GM19397 (cell line): ENCODE measurements at regions not wholly inside any gene's neighbourhood (a gene's known extent, or its start where the extent isn't known, plus 50 kb on each side); places are given as distances from the start of the nearest gene placed in this dataset.
"Not testable (repeated sequence)": the region's sequence is repeated elsewhere in the genome, so short reads cannot be mapped to it uniquely, and the experiment has no call there.

Experiments
- ATAC-seq: cut with Tn5 transposase; IDR thresholded peaks from one replicate; pipeline ENCODE4 v1.9.1; 2021; ENCODE audit warnings: mild to moderate bottlenecking, moderate library complexity; ENCODE audit not compliant: unreplicated experiment

DNA sequence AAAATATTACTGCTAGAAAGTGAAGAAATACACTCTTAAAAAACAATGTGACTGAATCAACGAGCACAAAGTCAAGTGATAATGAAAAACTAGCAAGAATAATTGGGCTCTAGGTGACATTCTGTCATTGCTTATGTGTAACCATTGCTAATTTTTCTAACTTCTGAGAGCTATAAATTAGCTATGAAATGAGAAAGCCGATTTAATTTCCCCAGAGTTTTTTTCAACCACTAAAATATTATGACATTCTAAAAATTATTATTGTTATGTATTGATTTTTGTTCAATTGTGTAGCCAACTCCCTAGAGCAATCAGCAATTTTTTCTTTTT is 458.6 kb upstream of the ATXN8OS start:
- no peak for ATAC-seq

DNA sequence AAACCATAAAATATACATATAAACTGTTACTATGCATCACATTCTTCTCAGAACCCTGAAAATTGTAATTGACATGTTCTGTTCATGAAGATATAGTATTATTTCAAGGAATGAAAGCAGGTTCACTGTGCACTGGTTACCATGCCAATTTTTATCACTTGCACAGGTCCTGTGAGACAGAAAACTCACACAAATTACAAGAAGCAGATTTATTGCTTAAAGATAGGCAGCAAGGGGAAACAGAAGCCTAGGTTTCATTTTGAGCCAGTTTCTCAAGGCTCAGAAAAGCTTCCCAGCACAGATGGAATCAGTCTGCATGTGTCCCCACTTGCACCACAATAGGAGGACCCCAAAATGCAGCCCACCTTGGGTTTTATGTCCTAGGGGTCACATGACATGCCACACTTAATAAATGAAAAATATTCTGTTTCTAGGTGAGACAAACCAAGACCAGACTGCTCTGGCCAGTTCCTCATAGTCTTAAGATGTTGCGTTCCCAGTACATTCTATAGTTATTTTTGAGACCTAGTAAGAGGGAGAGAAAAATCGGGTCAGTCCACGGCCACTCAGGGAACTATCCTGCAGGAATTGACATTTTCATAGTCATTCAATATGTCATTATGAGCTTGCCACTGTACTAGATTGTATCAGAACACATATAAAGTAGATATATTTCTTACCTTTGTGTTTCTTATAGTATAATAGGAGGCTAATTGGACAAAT is 459.1 kb upstream of the ATXN8OS start:
- ATAC-seq: no peak

DNA sequence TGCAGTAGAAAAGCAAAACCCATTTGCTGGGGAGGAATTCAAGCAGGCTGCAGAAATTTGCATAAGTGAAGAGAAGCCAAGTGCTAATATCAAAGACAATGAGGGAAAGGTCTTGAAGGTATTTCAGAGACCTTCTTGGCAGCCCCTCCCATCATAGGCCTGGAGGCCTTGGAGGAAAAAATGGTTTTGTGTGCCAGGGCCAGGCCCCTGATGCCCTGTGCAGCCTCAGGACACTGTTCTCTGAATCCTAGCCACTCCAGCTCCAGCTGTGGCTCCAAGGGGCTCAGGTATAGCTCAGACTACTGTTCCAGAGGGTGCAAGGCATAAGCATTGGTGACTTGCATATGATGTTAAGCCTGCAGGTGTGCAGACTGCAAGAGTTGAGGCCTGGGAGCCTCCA is 463.2 kb upstream of the ATXN8OS start:
- no peak for ATAC-seq

DNA sequence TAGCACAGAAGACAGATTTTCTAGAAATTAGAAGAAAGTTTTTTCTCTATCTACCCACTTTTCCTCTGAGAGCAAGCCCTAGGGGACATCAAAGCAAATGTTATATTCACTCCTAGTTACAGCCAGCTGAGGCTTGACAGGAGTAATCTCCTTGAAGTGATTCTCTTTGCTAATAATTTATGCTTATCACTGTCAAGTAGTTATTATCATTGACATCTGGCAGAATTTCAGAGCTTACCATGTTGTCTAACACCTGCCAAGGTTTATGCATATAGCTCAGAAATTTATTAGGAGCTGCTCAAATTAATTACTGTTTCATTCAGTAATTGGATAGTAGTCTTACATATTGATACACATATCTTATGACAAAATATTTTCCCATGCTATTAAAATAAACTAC is 465.9 kb upstream of the ATXN8OS start:
- ATAC-seq: no peak

DNA sequence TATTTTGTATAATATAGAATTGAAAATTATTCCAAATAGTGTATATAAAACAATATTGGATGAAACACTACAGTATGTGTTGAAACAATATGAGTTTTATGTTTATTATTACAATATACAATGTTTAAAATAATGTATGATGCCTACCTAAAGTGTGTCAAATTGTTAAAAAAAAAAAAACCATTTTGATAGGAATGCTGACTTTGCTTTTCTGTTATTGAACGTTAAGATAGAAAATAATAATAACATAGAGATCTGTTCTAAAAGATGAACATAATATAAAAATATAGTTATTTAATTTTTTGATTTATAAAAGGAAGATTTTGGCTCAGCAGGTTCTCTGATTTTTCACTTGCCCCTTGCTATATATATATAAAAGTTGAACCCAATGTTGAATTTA is 474.6 kb upstream of the ATXN8OS start:
- ATAC-seq: no peak

DNA sequence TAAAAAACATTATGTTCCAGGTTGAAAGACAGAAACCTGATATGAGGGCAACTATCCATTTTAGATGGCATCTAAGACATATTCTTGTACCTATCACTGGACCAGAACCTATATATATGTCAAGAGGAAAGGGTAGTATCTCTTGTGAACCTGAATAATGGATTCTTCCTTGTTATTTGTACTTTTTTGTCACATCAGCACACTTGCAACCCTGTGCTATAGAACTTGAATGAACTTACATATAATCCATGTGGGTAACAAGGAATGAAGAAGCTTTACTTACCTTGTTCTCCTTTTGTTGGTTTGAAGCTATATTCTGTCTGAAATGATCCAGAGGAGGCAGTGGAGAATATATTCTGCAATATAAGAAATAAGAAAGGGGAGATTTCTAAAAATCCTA is 483.7 kb upstream of the ATXN8OS start:
- ATAC-seq: no peak

DNA sequence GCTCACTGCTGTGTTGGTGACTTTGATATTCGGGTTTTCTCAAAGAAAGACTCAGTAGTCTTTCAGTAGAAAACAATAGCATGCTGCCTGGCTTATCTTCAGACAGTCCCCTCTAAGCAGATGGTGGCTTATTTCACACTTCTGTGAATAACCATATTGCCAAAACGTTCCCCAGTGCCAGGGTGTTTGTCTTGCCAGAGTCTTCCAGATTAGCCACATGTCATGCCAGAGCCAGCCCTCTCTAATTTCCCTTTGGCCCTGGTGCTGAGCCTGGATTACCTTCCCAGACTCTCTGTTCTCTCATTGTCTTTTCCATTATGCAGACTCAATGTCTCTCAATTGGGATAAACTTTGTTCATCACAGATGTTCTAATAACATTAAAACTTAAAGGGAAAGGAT is 488.0 kb upstream of the ATXN8OS start:
- no peak for ATAC-seq

DNA sequence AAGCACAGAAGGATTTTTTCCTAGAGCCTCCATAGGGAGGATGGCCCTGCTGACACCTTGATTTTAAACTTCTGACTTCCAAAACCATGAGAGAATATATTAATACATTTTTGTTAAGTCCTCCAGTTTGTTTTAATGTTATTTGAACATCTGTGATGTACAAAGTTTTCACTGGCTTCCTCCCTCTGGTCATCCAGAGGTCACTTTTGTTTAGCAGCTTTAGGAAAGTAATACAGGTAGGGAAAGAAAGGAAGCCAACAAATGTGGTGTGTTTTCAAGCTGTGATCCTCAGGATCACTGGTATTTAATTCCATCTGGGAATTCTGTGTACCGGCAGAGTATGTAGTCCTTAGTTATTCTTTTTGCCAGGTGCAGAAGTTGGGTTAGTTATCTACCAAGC is 488.8 kb upstream of the ATXN8OS start:
- no peak for ATAC-seq

DNA sequence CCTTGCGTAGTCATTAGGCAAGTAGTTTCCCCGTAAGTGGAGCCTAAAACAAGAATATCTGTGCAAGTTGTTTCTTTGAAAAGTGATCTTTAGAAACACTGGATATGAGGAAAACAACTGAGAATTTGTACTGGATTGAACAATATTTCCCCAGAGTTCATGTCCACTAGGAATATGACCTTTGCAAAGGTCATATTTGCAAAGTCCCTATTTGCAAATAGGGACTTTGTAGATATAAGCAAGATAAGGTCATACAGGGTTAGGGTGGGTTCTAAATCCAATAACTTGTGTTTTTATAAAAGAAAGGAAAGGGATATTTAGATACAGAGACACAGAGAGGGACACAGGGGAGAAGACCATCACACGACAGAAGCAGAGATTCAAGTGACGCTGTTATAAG is 489.2 kb upstream of the ATXN8OS start:
- no peak for ATAC-seq

DNA sequence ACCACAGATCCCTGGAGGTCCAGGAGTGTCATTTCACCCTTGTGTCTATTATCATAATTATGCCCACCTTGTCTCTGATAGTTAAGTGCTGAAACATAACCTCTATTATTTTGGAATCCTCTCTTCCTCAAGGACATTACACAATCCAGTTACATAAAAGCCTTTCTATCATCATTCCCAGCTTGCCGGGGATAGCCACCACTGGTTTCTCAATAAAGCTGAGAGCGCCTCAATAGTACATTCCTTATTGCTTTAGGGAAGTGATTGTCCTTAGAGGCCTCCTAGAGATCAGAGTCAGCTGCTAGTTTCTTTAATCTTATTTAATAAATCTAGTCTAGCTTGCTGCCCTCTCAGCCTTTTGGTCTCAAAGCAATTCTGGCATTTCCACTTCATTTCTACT is 490.0 kb upstream of the ATXN8OS start:
- ATAC-seq: no peak

DNA sequence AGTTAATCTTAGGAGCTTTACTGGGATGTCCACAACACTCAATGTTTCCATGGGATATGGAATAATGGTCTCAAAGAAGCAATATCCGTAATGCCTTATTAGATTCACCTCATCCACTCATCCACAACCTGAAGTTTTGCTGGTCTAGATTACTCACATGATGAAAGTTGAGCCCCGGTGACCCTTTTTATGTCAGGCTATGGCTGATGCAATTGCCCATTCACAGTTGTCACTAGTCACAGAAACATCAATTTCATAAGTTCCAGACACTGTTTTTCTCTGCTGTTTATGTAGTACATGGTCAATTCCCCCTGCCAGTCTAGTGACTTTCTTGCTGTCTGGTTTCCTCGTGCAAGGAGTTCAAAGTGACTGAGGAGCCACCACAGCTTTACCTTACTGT is 491.2 kb upstream of the ATXN8OS start:
- no peak for ATAC-seq

DNA sequence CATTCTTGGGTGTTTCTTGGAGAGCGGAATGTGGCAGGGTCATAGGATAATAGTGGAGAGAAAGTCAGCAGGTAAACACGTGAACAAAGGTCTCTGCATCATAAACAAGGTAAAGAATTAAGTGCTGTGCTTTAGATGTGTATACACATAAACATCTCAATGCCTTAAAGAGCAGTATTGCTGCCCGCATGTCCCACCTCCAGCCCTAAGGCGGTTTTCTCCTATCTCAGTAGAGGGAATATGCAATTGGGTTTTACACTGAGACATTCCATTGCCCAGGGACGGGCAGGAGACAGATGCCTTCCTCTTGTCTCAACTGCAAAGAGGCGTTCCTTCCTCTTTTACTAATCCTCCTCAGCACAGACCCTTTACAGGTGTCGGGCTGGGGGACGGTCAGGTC is 492.6 kb upstream of the ATXN8OS start:
- ATAC-seq: not testable (repeated sequence)

DNA sequence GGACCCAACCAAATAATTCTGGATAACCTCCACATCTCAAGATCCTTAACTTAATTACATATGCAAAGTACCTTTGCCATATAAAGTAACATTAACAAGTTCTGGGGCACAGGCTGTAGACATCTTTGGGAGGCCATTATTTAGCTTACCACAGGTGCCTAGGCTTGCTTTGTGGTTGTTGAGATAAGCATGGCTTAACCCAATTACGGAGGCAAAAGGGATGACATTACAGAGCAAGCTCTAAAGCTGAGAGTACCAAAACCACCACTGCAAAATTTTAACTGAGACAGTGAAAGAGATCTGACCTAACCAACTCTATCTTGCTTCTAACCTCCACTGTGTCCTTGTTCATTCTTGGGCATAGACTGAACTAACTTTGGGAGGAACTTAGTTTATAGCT is 502.9 kb upstream of the ATXN8OS start:
- no peak for ATAC-seq

DNA sequence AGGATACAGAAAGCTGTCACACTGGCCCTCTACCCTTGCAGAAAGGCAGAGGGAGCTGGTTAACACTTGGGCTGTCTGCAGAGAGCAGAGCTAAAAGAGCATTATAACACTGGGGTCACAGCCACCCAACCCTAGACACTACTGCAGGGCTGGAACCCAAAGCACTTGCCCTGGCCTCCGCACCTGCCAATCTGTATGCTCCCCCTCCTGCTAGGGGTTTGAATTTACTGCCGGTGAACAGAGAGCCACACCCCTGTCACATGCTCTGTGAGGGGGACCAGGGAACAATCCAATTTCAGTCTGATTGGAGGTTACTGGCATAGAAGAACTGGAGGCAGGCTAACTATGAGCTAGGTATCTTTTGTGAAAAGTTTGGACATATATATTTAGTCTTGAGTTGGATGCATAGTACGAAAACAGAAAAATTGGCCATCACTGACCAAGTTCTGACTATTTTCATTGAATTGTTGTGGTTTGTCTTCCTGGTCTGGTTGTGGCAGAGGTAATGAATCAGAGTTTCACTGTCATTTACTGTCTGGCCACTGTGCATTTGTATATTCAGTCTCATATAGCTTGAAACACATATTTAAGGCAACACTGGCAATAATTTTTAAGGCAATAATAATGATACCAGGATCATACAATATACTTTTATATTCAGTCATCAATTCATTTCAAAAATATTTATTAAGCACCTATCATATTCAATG is 504.3 kb upstream of the ATXN8OS start:
- no peak for ATAC-seq

DNA sequence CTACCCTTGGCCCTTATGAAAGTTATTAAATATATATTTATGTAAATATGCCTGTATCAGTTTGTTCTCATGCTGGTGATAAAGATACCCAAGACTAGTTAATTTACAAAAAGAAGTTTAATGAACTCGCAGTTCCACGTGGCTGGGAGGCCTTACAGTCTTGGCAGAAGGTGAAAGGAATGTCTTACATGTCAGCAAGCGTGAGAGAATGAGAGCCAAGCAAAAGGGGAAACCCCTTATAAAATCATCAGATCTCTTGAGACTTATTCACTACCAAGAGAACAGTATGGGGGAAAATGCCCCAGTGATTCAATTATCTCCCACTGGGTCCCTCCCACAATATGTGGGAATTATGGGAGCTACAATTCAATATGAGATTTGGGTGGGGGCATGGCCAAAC is 506.0 kb upstream of the ATXN8OS start:
- ATAC-seq: no peak

DNA sequence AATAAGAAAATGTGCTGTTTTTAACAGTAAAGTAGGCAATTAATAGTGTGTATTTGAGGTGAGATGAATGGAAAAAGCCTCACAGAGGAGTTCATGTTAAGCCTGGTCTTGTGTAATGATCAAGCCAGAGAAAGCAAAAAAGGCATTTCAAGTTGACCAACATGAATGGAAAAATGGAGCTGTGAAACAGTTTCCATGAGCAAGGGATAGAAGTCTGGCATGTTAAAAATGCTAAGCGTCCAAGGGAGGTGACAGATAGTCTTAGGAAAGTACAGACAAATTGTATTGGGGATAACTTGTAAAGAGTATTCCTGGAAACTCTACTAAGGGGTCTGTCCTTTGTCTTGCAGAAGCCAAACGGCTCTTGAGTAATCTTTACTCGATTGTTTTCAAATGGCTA is 506.8 kb upstream of the ATXN8OS start:
- no peak for ATAC-seq

DNA sequence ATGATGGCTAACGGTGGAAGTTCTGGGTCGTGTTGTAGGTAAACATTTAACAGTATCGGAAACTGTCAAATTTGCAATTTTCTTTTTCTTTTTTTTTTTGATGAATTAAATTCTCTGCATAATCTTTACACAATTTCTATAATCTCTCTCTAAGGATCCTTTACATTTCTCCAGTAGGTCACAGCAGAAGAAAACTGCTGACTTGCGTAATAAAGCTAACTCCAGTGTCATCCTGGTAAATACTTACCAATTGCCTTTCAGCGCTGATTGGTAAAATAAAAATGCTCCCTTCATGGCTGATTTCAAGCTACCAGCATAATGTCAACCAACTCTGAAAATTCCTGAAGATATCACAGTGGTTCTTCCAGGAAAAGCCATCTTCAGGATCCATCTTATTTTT is 510.5 kb upstream of the ATXN8OS start:
- no peak for ATAC-seq

DNA sequence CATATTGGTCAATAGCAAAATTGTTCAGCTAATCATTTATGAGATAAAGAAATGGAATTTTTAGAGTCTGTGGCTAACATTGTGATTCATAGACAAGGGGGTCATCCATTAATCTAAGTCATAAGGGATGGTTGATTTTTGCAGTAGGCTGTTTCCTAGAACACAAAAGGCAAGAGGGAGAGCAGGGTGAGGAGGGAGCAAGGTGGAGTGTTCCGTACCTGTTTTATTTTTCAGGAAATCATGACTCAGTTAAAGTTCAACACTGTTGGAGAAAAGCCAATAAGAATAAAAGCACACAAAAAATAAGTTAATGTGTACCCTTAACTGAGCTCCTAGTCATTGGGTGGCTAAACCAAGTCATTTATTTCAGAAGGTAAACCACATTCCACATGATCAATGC is 512.4 kb upstream of the ATXN8OS start:
- ATAC-seq: no peak

DNA sequence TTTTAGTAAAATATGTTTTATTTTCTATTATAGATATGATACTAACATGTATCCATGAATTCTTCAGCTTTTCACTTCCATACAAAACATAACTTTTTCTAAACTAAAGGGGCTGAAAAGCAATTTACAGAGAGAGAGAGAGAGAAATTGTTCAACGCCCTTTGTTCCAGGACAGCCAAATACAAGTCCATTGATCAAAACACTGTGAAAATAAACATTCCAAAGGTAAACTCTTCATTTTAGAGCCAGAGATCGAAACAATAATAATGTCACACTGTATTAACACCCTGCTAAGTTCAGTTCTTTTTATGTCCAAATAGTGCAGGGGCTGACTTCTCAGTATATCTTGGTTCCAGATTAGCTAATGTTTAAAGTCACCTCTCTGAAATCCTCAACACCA is 516.2 kb upstream of the ATXN8OS start:
- ATAC-seq: no peak

DNA sequence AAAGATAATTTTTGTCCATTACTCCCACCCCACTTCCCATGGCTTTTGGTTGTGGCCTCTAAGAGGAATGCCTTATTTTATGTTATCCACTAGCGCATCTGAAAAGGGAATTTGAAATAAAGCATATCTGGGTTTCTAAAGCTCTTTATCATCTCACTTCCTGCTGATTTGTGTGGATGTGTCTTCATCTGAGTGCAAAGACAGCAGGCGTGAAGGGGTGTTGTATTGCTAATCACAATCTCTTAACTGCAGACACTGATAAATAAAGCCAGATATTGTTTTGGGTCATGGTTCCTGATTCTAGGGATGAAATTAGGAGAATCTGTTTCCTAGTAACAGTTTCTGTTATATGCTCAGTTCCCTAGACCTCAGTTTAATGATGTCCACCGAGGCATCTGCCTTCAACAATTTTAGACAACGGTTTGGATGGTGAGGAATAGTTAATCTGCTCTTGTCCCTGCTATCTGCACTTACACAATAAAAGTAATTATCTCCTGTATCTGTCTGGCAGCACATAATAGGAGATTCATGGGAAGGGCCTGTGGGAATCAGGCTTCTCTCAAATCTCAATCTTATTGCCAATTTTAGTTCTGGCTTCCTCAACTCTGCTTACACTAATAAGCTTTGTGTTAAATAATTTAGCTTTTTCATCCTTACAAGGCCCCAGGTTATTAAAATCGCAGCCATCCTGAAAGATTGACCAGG is 517.9 kb upstream of the ATXN8OS start:
- no peak for ATAC-seq

DNA sequence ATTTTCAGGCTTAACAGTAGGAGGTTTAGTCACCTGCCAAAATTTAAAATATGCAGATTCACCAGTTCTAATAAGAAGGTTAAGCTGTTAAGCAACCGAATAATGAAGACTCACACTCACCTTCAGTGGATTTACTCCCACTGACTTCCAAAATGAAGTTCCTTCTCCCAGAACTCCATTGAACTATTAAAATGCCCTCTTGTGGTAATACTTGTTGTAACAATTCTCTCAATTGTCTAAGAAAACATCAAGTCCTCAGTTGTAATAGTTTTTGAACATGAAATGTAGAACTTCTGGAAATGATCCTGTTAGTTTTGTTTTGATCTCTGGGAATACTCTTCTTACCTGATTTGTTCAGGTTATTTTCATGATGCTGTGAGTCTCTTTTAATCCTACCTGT is 522.0 kb upstream of the ATXN8OS start:
- no peak for ATAC-seq

DNA sequence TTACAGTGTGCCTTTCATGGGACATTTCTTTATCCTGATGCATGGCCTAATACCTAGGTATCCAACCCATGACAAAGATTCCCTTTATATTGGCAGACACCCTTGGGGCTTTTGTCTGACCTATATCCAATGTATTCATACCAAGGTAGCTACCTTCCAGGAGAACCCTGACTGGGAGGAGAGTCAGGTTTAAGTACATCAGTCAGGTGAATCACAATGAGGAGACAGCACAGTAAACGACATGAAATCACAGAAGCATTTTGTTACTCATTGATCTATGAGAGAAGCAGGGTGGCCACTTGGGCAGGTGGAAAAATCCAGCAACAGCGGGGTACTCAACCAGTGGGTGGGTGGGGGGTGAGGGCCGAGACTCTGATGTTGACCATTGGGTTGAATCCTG is 527.4 kb upstream of the ATXN8OS start:
- no peak for ATAC-seq
